Skin epidermis (tissue), 12 donors: ENCODE measurements at regions not wholly inside any gene's neighbourhood (a gene's known extent, or its start where the extent isn't known, plus 50 kb on each side); places are given as distances from the start of the nearest gene placed in this dataset.

Experiments
- H3K27ac ChIP-seq, 21 experiments: fragments of 200-600 bp; sonication (generic) in 11 of 21; one replicate each; pipeline ENCODE4 v1.5.0; 2020; ENCODE audit warnings: mild to moderate bottlenecking in 3 of 21, inconsistent platforms in 2 of 21, moderate library complexity in 2 of 21
- H3K4me3 ChIP-seq, 7 experiments: fragments of 200-600 bp; sonication (generic) in 2 of 7; one replicate each; pipeline ENCODE4 v1.5.0; 2020; ENCODE audit warnings: inconsistent platforms in 2 of 7, mild to moderate bottlenecking in 2 of 7, moderate library complexity in 1 of 7

DNA sequence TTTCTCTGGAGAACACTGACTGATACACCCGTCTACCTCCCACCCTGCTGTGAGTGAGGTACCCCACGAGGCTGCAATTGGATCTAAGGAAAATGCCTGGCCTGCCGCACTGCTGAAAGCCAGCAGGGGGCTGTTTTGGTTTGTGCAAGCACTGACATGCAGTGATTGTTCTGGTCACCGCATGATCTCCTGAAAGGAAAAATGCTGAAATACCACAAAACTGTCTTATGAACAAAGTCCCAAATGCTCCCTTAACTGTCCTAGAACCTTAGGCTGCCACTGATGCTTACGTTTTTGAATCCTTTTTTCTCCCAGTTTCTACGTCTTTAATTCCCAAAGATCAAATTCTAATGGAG is 132.7 kb downstream of the JCAD start:
- no peak overlapping the region for H3K4me3 ChIP-seq
- no peak overlapping the region for H3K27ac ChIP-seq

DNA sequence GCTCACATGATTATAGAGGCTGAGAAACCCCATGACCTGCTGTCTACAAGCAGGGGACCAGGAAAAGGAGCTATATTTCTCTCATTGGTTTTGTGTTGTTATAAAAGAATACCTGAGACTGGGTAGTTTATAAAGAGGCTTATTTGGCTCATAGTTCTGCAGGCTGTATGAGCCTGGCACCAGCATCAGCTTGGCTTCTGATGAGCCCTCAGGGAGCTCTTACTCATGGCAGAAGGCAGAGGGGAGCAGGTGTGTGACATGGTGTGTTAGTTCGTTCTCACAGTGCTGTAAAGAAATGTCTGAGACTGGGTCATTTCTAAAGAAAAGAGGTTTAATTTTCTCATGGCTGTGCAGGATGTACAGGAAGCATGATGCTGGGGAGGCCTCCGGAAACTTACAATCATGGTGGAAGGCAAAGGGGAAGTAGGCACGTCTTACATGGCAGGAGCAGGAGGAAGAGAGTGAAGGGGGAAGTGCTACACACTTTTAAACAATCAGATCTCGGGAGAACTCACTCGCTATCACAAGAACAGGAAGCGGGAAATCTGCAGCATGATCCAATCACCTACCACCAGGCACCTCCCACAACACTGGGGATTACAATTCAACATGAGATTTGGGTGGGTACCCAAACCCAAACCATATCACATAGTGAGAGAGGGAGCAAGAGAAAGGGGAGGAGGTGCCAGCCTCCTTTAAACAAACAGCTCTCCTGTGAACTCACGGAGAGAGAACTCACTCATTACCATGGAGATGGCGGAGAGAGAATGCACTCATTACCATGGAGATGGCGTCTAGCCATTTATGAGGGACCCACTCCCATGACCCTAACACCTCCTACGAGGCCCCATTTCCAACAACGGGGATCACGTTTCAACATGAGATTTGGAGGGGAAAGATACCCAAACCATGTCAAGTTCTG is 133.4 kb downstream of the JCAD start:
- H3K27ac ChIP-seq = no peak overlapping the region

GRCh38 chr10:29924436-29924835 is 134.9 kb downstream of the JCAD start:
- no peak overlapping the region for H3K27ac ChIP-seq
- H3K4me3 ChIP-seq = no peak overlapping the region

More for the DNA sequence above, 133.4 kb downstream of the JCAD start:
- H3K4me3 ChIP-seq = no peak overlapping the region

- no peak overlapping the region for H3K4me3 ChIP-seq
- peak overlapping the region in 1 of 21 experiments; percentile 22 for H3K27ac ChIP-seq
Observed at GRCh38 chr10:29923416-29923965, 135.9 kb downstream of the JCAD start.

DNA sequence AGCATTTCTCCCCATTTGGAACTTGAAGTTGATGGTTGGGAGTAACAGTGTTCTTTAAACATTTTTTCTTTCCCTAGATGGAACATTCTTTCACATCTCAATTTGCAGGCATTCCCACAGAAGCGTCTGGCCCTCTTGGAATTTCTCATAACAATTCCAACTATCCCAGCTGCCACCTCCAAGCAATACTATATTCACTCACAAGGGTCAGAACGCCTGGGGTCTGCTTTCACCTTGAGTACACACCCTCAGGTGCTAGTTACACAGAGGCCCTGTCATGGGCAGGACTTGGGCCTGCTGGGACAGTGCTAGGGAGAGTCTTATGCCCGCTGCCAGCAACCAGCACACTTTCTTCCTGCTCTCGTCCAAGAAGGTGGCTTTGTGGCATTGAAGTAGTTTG is 136.5 kb downstream of the JCAD start:
- no peak overlapping the region for H3K4me3 ChIP-seq
- H3K27ac ChIP-seq = peak overlapping the region in 2 of 21 experiments; percentile 10 to 26

GRCh38 chr10:29922226-29922625 is 137.2 kb downstream of the JCAD start:
- no peak overlapping the region for H3K27ac ChIP-seq
- no peak overlapping the region for H3K4me3 ChIP-seq

- peak overlapping the region in 7 of 21 experiments; percentile 1 to 62 (median 43) for H3K27ac ChIP-seq
Observed at GRCh38 chr10:29921071-29921446, 138.3 kb downstream of the JCAD start.

GRCh38 chr10:29920408-29921070 is 138.8 kb downstream of the JCAD start:
- peak overlapping the region in 7 of 21 experiments; percentile 1 to 62 (median 43) for H3K27ac ChIP-seq
- no peak overlapping the region for H3K4me3 ChIP-seq

More at GRCh38 chr10:29921071-29921446, 138.3 kb downstream of the JCAD start:
- no peak overlapping the region for H3K4me3 ChIP-seq

DNA sequence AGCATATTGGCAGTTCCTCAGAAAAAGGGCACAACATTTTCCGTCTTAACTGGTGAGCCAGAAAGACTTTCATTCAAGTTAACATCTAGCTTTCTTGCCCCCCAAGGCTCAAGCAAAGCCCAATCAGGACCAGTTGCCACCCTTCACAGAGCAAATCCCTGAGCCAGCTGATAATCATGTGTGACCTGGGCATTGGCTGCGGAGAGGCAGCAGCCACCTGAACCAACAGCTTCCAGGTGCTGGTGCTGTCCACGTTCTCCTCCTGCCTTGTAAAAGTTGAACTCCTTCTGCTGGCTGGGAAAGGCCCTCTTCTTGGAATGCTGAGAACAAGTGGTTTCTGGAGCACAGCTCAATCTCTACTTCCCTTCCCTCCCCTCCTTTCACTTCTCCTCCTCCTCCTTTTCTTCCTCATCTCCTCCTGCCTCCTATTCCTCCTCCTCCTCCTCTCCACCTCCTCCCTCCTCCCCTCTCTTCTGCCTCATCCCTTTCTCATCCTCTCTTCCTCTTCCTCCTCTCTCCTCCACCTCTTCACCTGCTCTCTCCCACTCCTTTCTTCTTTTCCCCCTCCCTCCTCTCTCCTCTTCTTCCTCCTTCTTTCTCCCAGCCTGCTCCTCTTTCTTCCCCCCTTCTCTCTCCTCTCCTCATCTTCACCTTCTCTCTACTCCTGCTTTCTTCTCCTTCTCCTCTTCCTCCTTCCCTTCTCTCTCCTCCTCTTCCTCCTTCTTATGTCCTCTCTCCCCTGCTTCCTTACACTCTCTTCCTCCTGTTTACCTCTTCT is 140.6 kb downstream of the JCAD start:
- H3K27ac ChIP-seq = no peak overlapping the region
- no peak overlapping the region for H3K4me3 ChIP-seq

GRCh38 chr10:29917311-29917710 is 142.1 kb downstream of the JCAD start:
- Histone ChIP-seq H3K27ac (no peak overlapping the region), H3K4me3 (no peak overlapping the region)

GRCh38 chr10:29916669-29917068 is 142.7 kb downstream of the JCAD start:
- H3K27ac ChIP-seq = no peak overlapping the region

DNA sequence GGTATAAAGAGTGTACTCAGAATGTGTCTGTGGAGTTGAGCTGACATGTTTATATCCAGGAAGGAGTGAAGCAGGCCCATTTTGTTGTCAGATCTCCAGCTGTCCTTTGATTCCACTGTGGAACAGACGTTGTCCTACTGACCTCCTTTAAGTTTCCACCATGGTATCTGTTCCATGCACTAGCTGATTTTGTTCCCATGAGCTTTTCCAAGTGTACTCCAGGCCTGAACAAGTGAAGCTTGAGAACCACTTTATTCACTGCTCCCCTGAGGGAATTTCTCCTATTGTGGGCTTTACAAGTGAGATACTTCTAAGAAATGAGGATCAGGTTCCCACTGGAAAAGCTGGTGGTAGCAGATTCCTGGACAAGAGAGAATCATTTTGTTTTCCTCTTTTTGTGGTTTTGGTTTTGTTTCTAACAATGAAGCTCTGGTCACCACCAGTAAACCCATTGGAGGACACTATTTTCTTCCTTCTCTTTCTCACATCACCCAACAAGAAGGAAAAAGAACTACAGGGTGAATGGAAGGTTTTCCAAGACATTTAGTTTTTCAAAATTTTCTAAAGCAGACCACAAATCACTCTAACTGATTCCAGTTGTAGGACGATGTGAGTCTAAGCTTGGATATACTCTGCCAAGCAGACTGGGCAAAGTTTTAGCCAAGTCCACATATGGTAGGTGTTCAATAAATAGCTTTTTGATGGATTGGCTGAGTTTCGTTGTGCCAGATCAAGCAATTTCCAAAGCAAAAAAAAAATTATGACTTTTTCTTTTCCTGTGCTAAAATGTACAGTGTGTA is 144.2 kb downstream of the JCAD start:
- Histone ChIP-seq H3K4me3 (no peak overlapping the region), H3K27ac (peak overlapping the region in 1 of 21 experiments; percentile 24)

More at GRCh38 chr10:29916669-29917068, 142.7 kb downstream of the JCAD start:
- no peak overlapping the region for H3K4me3 ChIP-seq

DNA sequence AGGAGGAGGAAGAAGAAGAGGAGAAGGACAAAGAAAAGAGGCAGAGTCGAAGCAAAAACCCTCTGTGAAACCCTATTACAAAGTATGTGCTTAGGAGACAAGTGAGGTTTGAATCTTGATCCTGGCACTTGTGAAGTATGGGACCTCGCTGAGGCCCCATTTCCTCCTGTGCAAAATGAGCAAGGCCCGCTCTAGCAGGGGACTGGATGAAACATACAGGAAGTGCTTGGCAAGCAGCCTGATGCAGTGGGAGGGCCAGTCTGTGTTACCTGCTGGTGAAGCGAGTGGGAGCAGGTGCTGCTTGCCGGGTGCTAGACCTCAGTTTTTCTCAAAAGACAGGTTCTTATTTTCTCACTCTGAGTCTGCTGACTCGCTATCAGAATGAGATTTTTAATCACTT is 150.4 kb downstream of the JCAD start:
- Histone ChIP-seq H3K27ac (no peak overlapping the region), H3K4me3 (no peak overlapping the region)

DNA sequence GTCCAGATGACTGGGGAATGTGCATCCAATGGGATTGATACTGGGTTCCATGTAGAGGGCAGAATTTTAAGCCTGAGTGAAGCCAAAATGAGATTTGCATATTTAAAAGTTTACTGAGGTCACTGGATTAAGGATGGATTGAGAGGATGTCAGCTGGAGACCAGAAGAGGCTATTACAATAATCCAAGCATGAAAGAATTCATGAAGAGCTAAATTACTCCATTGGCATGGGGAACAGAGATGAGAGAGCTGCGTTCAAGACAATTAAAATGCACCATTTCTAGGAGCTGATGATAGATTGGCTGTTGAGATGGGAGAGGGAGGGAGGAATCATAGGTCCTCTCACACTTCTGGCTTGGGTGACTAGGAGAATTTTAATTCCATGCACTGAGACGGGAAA is 158.5 kb downstream of the JCAD start:
- H3K27ac ChIP-seq = no peak overlapping the region
- no peak overlapping the region for H3K4me3 ChIP-seq

GRCh38 chr10:29897999-29898716 is 161.2 kb downstream of the JCAD start:
- H3K27ac ChIP-seq = no peak overlapping the region

DNA sequence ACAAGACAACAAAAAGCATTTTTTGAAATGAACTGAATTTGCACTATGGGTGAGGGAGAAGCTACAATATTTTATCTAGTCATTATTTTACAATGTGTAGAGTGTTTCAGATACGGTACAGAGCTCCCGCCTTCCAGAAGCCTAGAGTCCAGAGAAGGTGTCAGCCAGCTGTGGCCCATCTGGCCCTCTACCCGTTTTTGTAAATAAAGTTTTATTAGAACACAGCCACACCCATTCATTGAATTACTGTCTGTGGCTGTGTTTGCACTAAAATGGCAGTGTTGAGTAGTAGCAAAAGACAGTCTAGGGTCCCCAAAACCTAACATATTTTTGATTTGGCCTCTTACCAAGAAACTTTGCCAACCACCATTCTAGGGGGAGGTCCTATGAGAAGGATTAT is 162.0 kb downstream of the JCAD start:
- Histone ChIP-seq H3K27ac (no peak overlapping the region), H3K4me3 (no peak overlapping the region)

More at GRCh38 chr10:29897999-29898716, 161.2 kb downstream of the JCAD start:
- no peak overlapping the region for H3K4me3 ChIP-seq

DNA sequence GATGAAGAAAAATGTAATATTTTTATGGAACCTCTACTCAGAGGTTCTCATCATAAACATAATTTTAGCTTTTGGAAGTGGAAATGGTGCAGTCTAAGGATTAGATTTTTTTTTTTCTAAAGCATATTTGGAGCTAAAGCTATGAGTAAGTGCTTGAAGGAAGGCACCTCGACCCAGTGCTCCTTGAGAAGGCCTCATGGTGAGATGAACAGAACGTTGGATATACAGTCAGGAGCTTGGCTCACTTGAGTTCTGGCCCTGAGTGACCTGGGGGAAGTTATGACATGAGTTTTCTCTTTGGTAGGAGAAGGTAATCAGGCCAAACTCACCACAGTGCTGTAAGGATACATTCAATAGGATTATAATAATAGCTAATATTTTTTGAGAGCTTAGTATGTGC is 163.3 kb downstream of the JCAD start:
- no peak overlapping the region for H3K4me3 ChIP-seq
- peak overlapping the region in 16 of 21 experiments; percentile 3 to 82 (median 52) for H3K27ac ChIP-seq

DNA sequence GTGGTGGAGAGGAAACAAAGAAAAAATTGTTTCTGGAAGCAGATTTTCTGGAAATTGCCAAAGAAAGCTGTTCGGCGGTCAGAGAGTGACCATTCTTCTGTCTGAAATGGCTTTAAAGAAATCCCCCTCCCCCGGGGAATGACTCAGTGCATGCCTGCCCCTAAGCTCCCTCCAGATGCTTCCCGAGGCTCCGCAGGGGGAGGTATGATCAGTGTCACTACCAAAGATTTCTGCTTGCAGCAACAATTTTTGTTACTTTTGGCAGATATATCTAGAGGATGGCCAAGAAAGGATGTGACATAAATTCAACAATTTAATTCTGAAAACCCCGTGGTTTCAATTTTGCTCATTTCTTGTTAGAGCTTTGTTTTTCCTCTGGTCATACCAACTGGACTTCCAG is 163.9 kb downstream of the JCAD start:
- peak overlapping the region in 14 of 21 experiments; percentile 3 to 82 (median 53) for H3K27ac ChIP-seq
- no peak overlapping the region for H3K4me3 ChIP-seq
